UCSD-AML1 (cell line): ENCODE measurements at regions not wholly inside any gene's neighbourhood (a gene's known extent, or its start where the extent isn't known, plus 50 kb on each side); places are given as distances from the start of the nearest gene placed in this dataset.
"Not testable (repeated sequence)": the region's sequence is repeated elsewhere in the genome, so short reads cannot be mapped to it uniquely, and the experiment has no call there.

ENCODE experiments used
- DNase-seq: peaks from one replicate; lab custom pipeline; 2025; ENCODE audit not compliant: unreplicated experiment; lab: John Stamatoyannopoulos, UW

GRCh38 chr1:57612833-57613232 is 189.0 kb upstream of the DAB1 start:
- DNase-seq = no peak

DNA sequence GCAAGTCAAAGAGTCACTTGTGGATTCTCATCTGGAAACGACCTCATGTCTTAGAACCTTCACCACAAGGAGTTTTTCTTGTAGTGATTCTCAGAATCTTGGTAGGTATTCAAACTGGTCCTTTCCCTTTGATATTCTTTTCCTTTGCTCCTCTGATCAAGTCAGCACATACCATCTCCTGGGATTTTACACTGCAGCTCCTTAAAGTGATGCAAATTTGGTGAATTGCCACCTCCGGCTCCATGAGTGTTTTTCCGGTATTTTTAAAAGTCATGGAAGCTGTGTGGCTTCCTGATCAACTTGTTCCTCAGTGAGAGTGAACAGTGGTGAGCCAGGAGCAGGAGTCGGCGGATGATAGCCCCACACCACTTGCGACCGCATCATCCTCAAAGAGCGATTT is 182.1 kb upstream of the DAB1 start:
- no peak for DNase-seq

DNA sequence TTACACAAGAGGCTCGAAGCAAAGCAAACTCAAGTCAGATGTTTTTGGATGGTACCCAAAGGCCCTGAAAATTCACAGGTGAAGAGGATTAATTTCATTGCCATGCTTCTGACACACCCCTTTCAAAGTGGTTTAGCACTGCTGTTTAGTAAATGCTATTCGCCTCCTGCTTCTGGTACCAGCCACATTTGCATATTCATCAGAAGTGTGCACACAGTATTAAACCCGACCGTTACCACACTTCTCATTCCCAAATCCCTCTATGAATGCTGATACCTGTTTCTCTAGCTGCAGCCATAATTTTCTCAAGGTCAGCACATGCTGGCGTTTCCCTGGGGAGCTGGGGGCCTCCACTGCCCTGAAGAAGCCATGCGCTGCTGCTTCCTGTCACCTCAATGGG is 179.8 kb upstream of the DAB1 start:
- no peak for DNase-seq

GRCh38 chr1:57600424-57600823 is 176.6 kb upstream of the DAB1 start:
- no peak for DNase-seq

- DNase-seq = no peak
Observed at GRCh38 chr1:57599236-57599994, 175.6 kb upstream of the DAB1 start.

DNA sequence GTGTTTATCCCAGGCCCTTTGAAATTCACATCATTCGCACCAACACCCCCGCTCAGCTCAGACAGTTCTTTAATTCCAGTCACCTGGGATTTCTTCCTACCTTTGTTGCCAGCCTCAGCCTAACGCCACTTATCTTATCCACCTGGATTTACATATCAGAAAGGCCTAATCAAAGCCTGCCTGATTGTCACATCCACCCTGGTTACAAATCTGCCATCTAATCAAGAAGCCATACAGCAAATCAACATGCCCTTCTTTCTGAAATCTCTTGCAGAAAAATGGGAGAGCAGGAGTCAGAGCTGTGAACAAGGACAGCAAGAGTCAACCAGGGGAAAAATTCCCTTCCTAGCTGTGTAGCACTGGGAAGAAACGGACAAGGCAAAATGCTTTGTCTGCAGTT is 173.2 kb upstream of the DAB1 start:
- no peak for DNase-seq

GRCh38 chr1:57594002-57594401 is 170.1 kb upstream of the DAB1 start:
- DNase-seq = no peak

- DNase-seq = no peak
Observed at GRCh38 chr1:57591842-57592241, 168.0 kb upstream of the DAB1 start.

DNA sequence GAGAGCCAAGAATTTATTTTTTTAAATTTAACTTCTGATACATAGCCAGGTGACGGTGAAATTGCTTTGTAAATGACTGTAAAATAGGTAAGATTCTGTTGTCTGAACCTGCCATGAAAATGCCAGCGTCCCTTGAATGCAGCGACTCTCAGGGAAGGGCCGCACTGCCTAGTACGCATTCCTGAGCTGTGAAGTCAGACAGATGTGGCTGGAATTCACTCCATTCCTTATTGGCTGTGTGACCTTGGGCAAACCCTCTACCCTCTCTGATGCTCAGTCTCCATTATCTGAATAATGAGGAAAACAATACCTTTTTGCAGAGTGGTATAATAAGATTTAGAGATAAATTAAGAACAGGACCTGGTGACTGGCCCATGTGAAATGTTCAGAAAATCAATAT is 167.1 kb upstream of the DAB1 start:
- DNase-seq = no peak

DNA sequence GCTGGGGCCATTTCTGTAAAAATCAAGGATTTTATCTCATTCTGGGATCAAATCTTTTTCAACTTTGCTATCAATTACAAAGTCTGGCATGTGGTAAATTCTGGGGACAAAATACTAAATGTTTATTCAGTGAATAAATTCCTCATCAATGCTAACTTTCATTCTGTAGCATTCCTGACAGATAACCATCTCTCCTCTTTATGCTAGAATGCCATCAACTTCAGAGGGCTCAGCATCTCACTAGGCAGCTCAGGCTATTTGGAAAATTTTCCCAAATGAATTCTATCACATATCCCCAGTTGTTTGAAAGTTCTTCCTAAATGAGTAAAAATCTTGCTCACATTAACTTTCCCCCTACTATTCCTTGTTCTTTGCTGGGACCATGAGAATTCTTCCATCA is 163.0 kb upstream of the DAB1 start:
- DNase-seq = no peak

DNA sequence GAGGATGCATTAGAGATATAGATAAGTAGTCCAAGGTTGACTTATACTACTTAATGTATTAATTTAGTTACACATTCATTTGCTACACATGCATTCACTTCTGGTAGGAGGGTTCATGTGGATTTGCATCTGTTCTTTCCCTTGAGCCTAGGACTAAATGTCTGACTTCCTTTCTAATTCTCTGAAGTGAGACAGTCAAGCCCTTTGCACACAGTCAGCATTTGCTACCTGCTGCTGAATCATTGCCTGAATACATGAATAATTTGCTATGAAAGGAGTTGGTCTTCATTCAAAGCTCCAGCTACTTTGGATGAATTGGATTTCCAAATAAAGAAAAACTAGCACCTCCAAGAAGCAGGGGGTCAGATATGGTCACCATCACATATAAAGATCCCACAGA is 154.8 kb upstream of the DAB1 start:
- no peak for DNase-seq

- no peak for DNase-seq
Observed at GRCh38 chr1:57578099-57578498, 154.2 kb upstream of the DAB1 start.

DNA sequence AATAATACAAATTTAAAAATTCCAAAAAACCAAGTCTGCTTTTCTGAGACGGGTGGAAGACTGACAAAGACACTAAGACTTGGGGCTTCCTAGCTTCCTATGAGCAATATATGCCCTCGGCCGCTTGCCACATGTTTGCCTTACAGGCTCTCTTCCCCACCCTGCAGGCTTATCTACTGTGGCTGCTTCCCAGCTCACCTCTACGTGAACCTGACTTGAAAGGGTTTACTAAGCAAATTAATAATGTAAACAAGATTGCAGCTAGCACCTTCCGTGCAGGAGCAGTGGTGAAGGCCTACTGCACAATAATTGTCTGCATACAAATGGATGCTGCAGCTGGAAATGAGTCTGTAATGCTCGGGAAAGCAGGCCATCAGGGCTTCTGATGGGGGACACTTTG is 152.9 kb upstream of the DAB1 start:
- no peak for DNase-seq

- DNase-seq = no peak
Observed at GRCh38 chr1:57572016-57572415, 148.2 kb upstream of the DAB1 start.

GRCh38 chr1:57558066-57558465 is 134.2 kb upstream of the DAB1 start:
- not testable (repeated sequence) for DNase-seq

DNA sequence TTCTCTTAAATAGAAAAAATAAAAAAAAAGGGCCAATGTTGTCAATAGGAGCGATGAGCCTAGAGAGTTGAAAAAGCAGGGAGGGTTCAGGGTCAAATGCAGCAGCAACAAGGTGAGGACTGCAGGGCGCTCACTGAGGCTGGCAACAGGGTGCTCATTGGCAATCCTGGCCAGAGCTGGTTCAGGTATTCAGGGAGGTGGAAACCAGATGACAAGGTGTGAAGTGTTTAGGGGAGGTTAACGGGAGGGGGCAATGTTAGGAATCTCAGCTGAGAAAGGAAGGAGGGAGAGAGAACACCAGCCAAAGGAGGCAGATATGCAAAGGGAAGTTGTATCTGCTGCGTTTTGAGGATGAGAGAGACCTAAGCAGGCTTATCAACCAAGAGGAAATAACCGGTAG is 129.8 kb upstream of the DAB1 start:
- DNase-seq = no peak

DNA sequence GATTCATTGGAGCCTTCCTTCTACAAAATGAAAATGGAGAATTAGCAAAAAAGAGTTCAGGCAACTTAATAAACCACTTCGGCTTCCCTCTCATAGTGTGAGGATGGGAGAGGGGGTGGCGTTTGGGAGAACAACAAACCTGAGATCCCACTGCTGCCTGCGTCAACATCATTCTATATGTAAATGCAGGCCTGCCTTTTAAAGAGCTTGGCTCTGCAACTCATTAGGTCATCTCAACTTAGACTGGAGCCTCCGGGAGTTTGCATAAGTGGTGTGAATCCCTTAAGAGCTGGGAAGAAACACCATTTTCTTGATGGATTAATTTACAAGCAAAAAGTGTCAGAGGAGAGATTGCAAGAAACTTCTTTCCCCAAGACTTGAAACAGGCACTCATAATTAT is 127.6 kb upstream of the DAB1 start:
- no peak for DNase-seq

DNA sequence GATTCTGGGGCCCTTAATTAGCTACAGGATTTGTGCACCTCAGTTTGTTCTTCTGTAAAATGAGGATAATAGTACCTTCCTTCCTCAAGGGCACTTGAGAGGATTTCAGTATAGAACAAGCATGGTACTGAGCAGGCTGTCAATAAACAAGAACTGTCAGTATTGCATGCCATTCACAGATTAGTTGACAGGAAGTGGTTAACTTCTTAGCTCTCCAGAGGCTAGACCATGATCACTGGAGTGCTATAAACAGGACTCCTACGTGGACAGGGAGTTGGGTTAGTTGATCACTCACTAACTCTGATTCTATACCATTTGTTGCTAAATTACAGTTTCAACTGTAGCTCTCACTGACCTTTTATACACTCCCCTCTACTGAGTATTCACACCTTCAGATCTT is 126.2 kb upstream of the DAB1 start:
- no peak for DNase-seq

GRCh38 chr1:57549300-57549699 is 125.4 kb upstream of the DAB1 start:
- no peak for DNase-seq

- DNase-seq = no peak
Observed at GRCh38 chr1:57546549-57547330, 122.9 kb upstream of the DAB1 start.

DNA sequence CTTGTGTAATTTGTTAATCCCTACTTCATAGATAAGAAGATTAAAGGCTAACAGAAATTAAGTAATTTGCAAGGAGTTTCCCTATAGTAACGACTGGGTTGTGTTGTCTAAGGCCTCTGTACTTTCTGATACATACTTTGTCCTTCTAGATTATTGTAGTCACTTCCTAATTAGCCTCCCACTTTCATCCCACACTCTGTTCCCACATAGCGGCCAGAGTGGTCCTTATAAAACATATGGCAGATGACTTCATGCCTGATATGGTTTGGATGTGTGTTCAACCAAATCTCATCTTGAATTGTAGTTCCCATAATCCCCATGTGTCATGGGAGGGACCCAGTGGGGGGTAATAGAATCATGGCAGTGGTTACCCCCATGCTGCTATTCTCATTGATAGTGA is 120.5 kb upstream of the DAB1 start:
- no peak for DNase-seq

DNA sequence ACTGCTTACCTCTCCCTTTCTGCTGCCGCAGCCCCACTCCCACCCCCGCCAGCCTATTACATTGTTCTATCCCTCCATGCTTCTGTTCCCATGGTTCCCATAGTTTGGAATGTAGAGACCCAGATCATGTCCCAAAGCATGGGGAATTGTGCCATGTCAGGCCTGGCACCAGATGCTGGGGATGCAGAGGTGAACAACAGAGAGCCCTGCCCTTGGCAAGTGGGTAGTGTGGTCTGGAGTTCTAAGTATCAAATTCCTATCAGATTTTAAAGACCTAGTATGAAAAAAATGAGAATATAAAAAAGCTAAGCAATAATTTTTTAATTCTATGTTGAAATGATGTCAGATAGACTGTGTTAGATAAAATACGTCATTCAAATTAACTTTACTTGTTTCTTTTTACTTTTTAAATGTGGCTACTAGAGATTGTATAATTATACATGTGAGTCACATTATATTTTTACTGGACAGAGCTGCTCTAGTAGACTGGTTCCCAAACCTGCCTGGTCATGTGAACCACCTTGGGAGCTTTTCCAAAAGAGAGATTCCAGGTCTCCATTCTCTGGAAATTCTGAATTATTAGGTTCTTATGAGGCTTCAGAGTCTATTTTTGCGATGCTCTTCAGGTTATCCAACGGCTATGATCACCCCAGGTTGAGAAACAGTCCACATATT is 113.0 kb upstream of the DAB1 start:
- no peak for DNase-seq
